HCT116 (cell line): ENCODE measurements at regions not wholly inside any gene's neighbourhood (a gene's known extent, or its start where the extent isn't known, plus 50 kb on each side); places are given as distances from the start of the nearest gene placed in this dataset.
A peak's percentile ranks its signal among the peaks of the same experiment; 100 is the strongest.

Experiments
- ATAC-seq: fragments of 200-7000 bp; cut with Tn5 transposase; 2 replicates; pipeline ENCODE4 v1.9.1; 2020; ENCODE audit warnings: mild to moderate bottlenecking, moderate library complexity
- BruUV-seq: library from RNA; stranded (reverse); fragments of 400-500 nt; replicated peaks from 2 replicates; lab custom pipeline; 2021; lab: Mats Ljungman, UMichigan
- CTCF ChIA-PET: fragments of 300-600 bp; sonication (Branson Sonifier 250); formaldehyde crosslinking; loops from one replicate; lab custom pipeline; 2021; ENCODE audit warnings: antibody characterized with exemption; lab: Charles Lee
- POLR2A ChIA-PET: fragments of 300-600, 350-600 bp; sonication (Branson Sonifier 250); formaldehyde crosslinking; loops from one replicate; lab custom pipeline; 2021; ENCODE audit warnings: antibody characterized with exemption; lab: Charles Lee
- RAD21 ChIA-PET, 2 experiments: fragments of 300-600 bp; sonication (Branson Sonifier 250); formaldehyde crosslinking; loops; one replicate each; lab custom pipeline; 2023; ENCODE audit warnings: low total read pairs in 2 of 2; ENCODE audit not compliant: uncharacterized antibody in 2 of 2, unreplicated experiment in 2 of 2, low non-redundant PET in 1 of 2; lab: Charles Lee
- DNase-seq: peaks from one replicate; pipeline ENCODE4 v3.0.0-alpha.2; 2010; ENCODE audit warnings: low read depth, low spot score
- H2AFZ ChIP-seq: fragments of 200-600 bp; shearing (Covaris generic), sonication (generic); 2 replicates; pipeline ENCODE4 v1.6.1; 2017; ENCODE audit warnings: low read depth, mixed run types, mixed read lengths, antibody characterized with exemption, low read length; ENCODE audit not compliant: poor library complexity, severe bottlenecking
- H3K27ac ChIP-seq: 2 replicates; pipeline ENCODE4 v1.5.1; 2012; ENCODE audit warnings: low read depth, low read length
- H3K27me3 ChIP-seq: fragments of 200-600 bp; sonication (generic); 2 replicates; pipeline ENCODE4 v1.6.1; 2016; ENCODE audit warnings: mixed run types, low read length, mixed read lengths; ENCODE audit not compliant: insufficient read depth
- H3K36me3 ChIP-seq, 2 experiments: fragments of 200-500 bp in 1 of 2; fragments of 200-600 bp in 1 of 2; sonication (Bioruptor generic) in 1 of 2; sonication (generic) in 1 of 2; 2 replicates each; pipeline versions ENCODE4 v1.5.1 to v1.6.1; 2014 to 2016; ENCODE audit warnings: low read length in 2 of 2, inconsistent platforms in 1 of 2, mixed read lengths in 1 of 2, mixed run types in 1 of 2; ENCODE audit not compliant: insufficient read depth in 2 of 2, control insufficient read depth in 1 of 2
- H3K4me1 ChIP-seq, 2 experiments: fragments of 200-600 bp in 1 of 2; sonication (generic) in 1 of 2; 2 replicates each; pipeline versions ENCODE4 v1.5.1 to v1.6.1; 2012 to 2017; ENCODE audit warnings: low read length in 2 of 2, inconsistent platforms in 1 of 2, mild to moderate bottlenecking in 1 of 2, mixed read lengths in 1 of 2, mixed run types in 1 of 2, moderate library complexity in 1 of 2; ENCODE audit not compliant: insufficient read depth in 2 of 2, control insufficient read depth in 1 of 2
- H3K4me2 ChIP-seq: fragments of 200-600 bp; sonication (generic); 2 replicates; pipeline ENCODE4 v1.6.1; 2017; ENCODE audit warnings: mixed run types, low read length, mixed read lengths
- H3K4me3 ChIP-seq, 2 experiments: fragments of 200-600 bp in 1 of 2; sonication (generic) in 1 of 2; replicated peaks in 1 of 2; 2 replicates each; pipeline ENCODE4 v1.5.1; 2011 to 2016; ENCODE audit warnings: low read length in 2 of 2, control low read depth in 1 of 2, low read depth in 1 of 2, mild to moderate bottlenecking in 1 of 2, mixed read lengths in 1 of 2, mixed run types in 1 of 2
- H3K79me2 ChIP-seq: fragments of 200-600 bp; sonication (generic); 2 replicates; pipeline ENCODE4 v1.6.1; 2017; ENCODE audit warnings: mild to moderate bottlenecking, mixed run types, low read length, moderate library complexity, mixed read lengths; ENCODE audit not compliant: insufficient read depth
- H3K9ac ChIP-seq: fragments of 200-600 bp; sonication (generic); 2 replicates; pipeline ENCODE4 v1.6.1; 2016; ENCODE audit warnings: low read length, mixed read lengths
- H3K9me2 ChIP-seq: fragments of 200-600 bp; sonication (generic), shearing (Covaris generic); 2 replicates; pipeline ENCODE4 v1.6.1; 2017; ENCODE audit warnings: mixed run types, mild to moderate bottlenecking, moderate library complexity; ENCODE audit not compliant: insufficient read depth
- H3K9me3 ChIP-seq, 2 experiments: fragments of 200-500 bp in 1 of 2; fragments of 200-600 bp in 1 of 2; sonication (Bioruptor generic) in 1 of 2; sonication (generic) in 1 of 2; 2 replicates each; pipeline ENCODE4 v1.6.1; 2014 to 2017; ENCODE audit warnings: low read length in 2 of 2, mixed read lengths in 2 of 2, inconsistent platforms in 1 of 2, low read depth in 1 of 2, mild to moderate bottlenecking in 1 of 2, mixed run types in 1 of 2, moderate library complexity in 1 of 2; ENCODE audit not compliant: control insufficient read depth in 1 of 2, insufficient read depth in 1 of 2
- H4K20me1 ChIP-seq: fragments of 200-600 bp; sonication (generic), shearing (Covaris generic); 2 replicates; pipeline ENCODE4 v1.6.1; 2017; ENCODE audit warnings: mixed run types, mild to moderate bottlenecking, moderate library complexity; ENCODE audit not compliant: insufficient read depth
- ATF3 ChIP-seq: IDR thresholded peaks from 2 replicates; pipeline ENCODE4 v1.6.1; 2012
- EZH2 ChIP-seq: fragments of 200-600 bp; sonication (generic); IDR thresholded peaks from 2 replicates; pipeline ENCODE4 v1.6.1; 2017; ENCODE audit warnings: antibody characterized with exemption, mixed run types
- FOSL1 ChIP-seq: IDR thresholded peaks from 2 replicates; pipeline ENCODE4 v1.6.1; 2012; ENCODE audit warnings: low read depth
- JUND ChIP-seq: IDR thresholded peaks from 2 replicates; pipeline ENCODE4 v1.6.1; 2012
- MAX ChIP-seq: IDR thresholded peaks from 2 replicates; pipeline ENCODE4 v1.6.1; 2012
- POLR2AphosphoS5 ChIP-seq: IDR thresholded peaks from 2 replicates; pipeline ENCODE4 v1.6.1; 2011; ENCODE audit warnings: mild to moderate bottlenecking, low read depth, low read length, moderate library complexity
- SRF ChIP-seq: IDR thresholded peaks from 2 replicates; pipeline ENCODE4 v1.6.1; 2012; ENCODE audit warnings: low read depth
- ZBTB33 ChIP-seq: IDR thresholded peaks from 2 replicates; pipeline ENCODE4 v1.6.1; 2011; ENCODE audit warnings: mild to moderate bottlenecking, low read length, moderate library complexity; ENCODE audit not compliant: insufficient replicate concordance; ENCODE audit errors: extremely low read depth
- ZFX ChIP-seq: fragments of 450-650 bp; IDR thresholded peaks from 2 replicates; pipeline ENCODE4 v1.6.1; 2017
- ZNF274 ChIP-seq: fragments of 200-500 bp; sonication (Bioruptor generic); IDR thresholded peaks from 2 replicates; pipeline ENCODE4 v1.6.1; 2014; ENCODE audit warnings: mild to moderate bottlenecking, low read depth, low read length, inconsistent platforms
- intact Hi-C: fragments of 100-400 bp; cut with micrococcal nuclease; formaldehyde crosslinking; loops from 2 replicates; pipeline ENCODE4 v1.10.0; 2022

GRCh38 chr7:12107841-12108254 lies 103.2 kb upstream of the TMEM106B start:
- Histone ChIP-seq H3K27ac (no peak overlapping the region), H3K9me3 (no peaks in the 10 kb centered on the region), H4K20me1 (no peaks in the 10 kb centered on the region), H3K4me1 (0 out of 4 replicates have a peak, but pooled peaks cover 0 to 2% of the 10 kb centered on the region in 2 experiments), H3K27me3 (no peaks in the 10 kb centered on the region), H2AFZ (peak overlapping the region; percentile 37), H3K36me3 (no peaks in the 10 kb centered on the region), H3K79me2 (no peaks in the 10 kb centered on the region), H3K4me2 (no peak overlapping the region), H3K9ac (no peak overlapping the region), H3K4me3 (no peak overlapping the region), H3K9me2 (no peaks in the 10 kb centered on the region; the same call in 1 of the 2 replicates)
- no peak for ATAC-seq
- intact Hi-C loops = no loop called here
- no peak for DNase-seq
- ChIA-PET RAD21 (no interaction called here), CTCF (no interaction called here), POLR2A (interaction anchor here (1.2 kb wide), 1 partner anchor 29 kb away, joined by 3 read pairs; no protein-coding TSS in a partner anchor)
- TF ChIP-seq MAX (no peak), SRF (no peak), FOSL1 (no peak), ZFX (no peak), EZH2 (no peak), ZNF274 (no peak), POLR2AphosphoS5 (no peak), ZBTB33 (no peak), ATF3 (no peak), JUND (no peak)
- BruUV-seq = no TSS peak
